ENCODE measurements at regions not wholly inside any gene's neighbourhood (a gene's known extent, or its start where the extent isn't known, plus 50 kb on each side); places are given as distances from the start of the nearest gene placed in this dataset.

- DNase-seq (ENCODE audit: low read depth), result no peak
These were observed 252.2 kb upstream of the CDH20 start for GRCh38 chr18:61080954-61081528.

DNA sequence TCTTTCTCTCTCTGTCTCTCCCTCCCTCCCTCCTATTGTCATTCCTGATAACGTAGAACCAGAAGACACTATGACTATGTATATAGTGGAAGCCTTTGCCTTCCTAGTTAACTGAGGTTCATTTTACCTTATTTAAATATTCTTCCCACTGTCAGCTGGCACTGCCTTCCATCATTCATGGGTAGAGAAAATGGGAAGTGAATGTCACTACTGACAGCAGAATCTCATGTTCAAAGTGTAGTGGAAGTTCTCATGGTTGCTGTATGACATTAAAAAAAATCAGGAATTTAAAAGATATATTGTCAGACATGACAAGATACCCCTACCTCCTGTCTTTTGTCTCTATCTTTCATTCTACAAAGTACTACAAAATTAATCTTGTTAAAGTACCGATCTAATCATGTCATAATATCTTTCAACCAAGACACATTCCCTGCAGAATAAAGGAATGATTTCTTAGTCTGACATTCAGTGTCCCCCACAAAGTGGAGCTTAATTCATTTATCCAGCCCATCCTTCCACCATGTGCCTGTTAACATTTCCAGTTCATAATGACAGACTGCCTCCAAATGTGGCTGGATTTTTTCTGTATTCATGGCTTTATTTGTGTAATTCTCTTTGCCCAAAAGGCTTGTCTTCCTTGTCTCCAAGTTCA, 250.1 kb upstream of the CDH20 start:
- no peak for DNase-seq (ENCODE audit: low read depth)

DNA sequence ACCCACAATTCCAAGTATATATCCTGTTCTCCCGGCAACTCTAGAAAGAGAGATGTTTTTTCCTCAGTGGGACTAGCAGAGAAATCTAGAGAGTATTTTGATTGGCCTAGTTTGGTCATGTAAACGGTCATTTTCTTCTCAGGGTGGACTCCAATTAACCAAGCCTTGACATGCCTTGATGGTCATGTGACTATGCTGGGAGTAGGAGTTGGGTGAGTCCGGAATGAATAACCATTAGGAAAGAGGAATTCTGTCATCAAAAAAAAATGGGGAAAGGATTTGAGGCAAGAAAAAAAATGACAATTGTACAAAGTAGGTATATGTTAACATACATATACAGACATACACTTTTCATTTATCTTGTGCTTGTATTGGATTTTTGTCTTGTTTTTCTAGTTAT, 248.2 kb upstream of the CDH20 start:
- no peak for DNase-seq (ENCODE audit: low read depth)

GRCh38 chr18:61085761-61086160, 247.5 kb upstream of the CDH20 start:
- no peak for DNase-seq (ENCODE audit: low read depth)

GRCh38 chr18:61086657-61087056, 246.6 kb upstream of the CDH20 start:
- DNase-seq (ENCODE audit: low read depth), result no peak

DNA sequence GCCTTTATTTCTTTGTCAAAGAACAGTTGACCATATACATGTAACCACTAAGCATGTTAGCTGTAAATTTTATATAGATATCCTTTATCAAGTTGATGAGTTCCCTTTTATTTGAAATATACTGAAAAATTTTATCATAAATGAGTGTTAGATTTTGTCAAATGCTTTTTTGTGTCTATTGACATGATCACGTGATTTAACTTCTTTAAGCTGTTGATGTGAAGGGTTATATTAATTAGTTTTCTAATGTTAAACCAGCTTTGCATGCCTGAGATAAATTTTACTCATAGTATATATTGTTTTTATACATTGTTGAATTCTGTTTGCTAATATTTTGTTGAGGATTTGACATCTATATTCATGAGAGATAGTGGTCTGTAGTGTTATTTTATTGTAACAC, 241.9 kb upstream of the CDH20 start:
- DNase-seq (ENCODE audit: low read depth), result no peak

DNA sequence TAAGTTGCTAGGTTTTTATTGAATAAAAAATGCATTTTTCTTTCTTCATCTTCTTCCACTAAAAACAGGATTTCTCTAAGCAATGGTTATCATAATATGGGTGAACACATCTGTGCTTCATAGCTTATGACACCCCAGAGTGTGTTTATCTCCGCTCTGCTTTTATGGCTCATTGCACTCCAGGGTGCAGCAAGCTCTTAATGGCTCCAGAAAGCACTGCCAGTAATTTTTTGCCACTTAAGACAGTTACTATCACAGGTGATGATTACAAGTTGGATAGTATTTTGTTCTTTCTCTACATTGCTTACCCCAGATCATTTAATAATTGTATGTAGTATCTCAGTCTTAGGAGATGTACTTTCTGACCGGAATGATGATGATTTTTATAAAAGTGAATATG, 239.3 kb upstream of the CDH20 start:
- DNase-seq (ENCODE audit: low read depth), result no peak

- no peak for DNase-seq (ENCODE audit: low read depth)
These were observed 237.0 kb upstream of the CDH20 start for GRCh38 chr18:61096226-61096625.

DNA sequence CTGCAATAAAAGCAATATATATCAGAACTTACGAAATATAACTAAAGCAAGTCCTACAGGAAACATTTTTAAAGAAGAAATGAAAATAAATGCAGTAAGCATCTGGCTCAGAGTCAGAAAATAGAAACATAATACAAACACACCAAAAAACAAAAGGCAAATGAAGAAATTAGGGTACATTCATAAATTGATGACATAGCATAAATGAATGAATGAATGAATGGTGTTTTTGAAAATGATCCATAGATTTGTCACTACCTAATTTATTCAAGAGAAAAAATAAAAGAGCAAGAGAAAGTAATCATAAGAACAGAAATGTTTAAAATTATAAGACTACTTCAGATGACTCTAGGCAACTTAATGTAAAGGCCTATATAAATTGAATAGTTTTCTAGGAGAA, 226.1 kb upstream of the CDH20 start:
- no peak for DNase-seq (ENCODE audit: low read depth)

DNA sequence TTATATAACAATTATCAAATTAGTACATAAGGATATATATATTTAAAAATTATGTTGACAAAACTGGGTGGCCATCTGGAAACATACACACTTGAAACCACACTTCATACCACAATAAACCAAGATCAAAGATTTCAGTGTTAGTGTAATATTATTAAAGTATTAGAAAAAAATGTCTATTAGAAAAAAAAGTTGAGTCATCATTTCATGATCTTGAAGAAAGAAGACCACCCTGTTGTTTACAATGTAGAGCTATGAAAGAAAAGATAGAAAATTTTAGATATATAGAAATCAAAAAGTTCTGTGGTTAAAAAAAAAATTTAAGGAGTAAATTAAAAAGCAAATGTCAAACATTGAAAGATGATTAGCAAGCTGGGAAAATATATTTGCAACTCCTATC, 224.5 kb upstream of the CDH20 start:
- no peak for DNase-seq (ENCODE audit: low read depth)

DNA sequence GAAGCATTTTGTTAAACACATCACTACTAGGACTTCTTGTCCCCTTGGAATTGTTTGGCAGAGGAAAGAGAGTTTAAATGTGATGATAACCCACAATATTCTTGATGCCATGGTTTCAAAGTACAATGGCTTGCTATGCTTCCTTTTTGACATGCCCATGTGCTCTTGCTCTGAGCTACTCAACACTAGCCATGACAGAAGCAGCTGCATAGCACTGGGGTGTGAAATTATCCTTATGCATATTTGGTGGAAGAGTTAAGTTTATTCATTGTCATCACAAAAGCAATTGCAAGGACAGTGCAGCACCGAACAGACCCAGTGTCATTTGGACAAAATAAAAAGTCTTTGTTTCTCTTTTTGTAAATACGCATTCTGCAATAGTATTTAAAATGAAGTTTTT, 209.9 kb upstream of the CDH20 start:
- no peak for DNase-seq (ENCODE audit: low read depth)

DNA sequence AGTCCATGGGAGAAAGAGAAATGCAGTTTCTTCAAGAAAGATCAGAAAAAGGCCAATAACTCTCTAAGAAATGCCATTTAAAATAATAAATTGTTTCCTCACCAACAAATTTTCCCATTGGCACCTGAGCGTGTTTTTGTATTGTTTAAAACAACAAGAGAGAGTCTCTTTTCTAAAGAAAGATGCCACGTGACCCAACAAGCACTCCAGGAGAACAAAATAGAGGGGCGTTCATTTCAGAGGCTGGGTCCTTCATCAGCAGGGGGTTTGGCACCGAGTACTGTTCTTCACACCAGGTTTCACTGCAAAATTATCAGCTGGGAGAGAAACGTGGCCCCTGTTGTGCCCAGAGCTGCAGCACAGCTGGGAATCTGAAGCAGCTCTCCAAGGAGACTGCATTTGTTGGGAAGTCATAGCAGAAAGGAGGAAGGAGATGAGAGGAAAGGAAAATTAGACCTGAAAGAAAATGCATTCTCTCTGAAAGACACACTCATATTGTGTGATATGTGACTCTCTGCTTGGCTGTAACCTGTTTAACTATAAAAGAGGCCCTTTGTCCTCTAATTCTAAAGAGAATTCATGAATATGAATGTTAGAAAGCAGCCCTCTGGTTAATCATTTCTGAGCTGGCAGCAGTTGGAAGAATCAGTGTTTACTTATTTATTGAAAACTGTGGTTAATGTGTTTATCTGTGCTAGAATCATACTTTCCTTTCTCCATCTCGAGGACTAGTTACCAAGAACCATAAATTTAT, 205.3 kb upstream of the CDH20 start:
- no peak for DNase-seq (ENCODE audit: low read depth)

GRCh38 chr18:61129001-61129400, 204.2 kb upstream of the CDH20 start:
- no peak for DNase-seq (ENCODE audit: low read depth)

- no peak for DNase-seq (ENCODE audit: low read depth)
These were observed 201.2 kb upstream of the CDH20 start for GRCh38 chr18:61132031-61132430.

DNA sequence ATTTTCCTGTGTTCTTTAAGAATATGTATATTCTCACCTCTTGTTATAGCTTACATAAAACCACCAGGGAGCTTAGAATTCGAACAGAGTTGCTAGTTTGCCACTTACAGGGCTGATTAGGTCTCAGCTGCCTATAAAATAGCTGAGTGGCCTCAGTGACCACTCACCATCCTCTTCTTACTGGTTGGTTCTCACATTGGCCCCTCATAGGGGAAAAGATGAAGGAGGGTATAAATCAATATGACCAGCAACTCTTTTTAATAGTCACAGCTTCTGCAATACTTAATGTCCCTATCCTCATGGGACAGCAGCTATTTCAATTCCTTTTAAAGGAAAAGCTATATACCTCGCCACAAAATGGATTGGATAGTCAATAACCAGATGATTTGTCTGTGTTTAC, 199.4 kb upstream of the CDH20 start:
- DNase-seq (ENCODE audit: low read depth), result no peak

- DNase-seq (ENCODE audit: low read depth), result no peak
These were observed 196.4 kb upstream of the CDH20 start for GRCh38 chr18:61136711-61137251.

DNA sequence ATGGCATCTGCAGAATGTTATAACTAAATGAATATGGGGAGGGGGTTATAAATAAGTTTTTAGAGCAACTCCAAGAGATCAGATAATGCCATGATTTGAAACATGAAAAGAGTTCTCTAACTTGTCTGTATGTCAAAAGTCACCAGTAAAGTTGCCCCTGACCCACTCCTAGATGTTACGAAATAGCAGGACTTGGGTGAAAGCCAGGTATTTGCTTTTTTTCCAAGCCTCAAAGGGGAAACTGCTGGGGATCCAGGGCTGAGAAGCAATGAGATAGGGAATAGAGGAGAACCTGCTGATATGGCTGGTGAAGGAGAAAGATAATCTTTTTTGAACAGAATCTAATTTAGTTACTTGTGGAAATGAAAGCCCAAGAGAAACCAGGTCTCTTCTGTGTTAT, 191.5 kb upstream of the CDH20 start:
- no peak for DNase-seq (ENCODE audit: low read depth)

DNA sequence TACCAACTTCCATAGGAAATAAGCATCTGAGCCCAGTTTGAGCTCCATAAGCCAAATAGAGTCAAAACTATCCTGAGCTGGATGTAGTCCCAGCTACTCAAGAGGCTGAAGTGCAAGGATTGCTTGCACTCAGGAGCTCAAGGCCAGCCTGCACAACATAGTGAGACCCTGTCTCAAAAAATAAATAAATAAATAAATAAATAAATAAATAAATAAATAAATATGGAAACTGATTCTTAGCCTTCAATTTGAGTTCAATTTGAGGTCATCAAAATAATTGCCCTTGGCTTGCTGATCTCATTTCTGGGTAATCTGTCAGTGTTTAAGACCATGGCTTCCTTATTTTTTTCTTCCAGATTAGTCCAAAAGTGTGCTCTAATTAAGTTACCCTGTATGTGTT, 184.9 kb upstream of the CDH20 start:
- no peak for DNase-seq (ENCODE audit: low read depth)

GRCh38 chr18:61149786-61150185, 183.4 kb upstream of the CDH20 start:
- DNase-seq (ENCODE audit: low read depth), result no peak

GRCh38 chr18:61153571-61153970, 179.7 kb upstream of the CDH20 start:
- no peak for DNase-seq (ENCODE audit: low read depth)

GRCh38 chr18:61154866-61155265, 178.4 kb upstream of the CDH20 start:
- no peak for DNase-seq (ENCODE audit: low read depth)

GRCh38 chr18:61155586-61155985, 177.6 kb upstream of the CDH20 start:
- DNase-seq (ENCODE audit: low read depth), result no peak

GRCh38 chr18:61157451-61157850, 175.8 kb upstream of the CDH20 start:
- DNase-seq (ENCODE audit: low read depth), result no peak
